CD8-positive, alpha-beta memory T cell (primary cell): ENCODE measurements at regions not wholly inside any gene's neighbourhood (a gene's known extent, or its start where the extent isn't known, plus 50 kb on each side); places are given as distances from the start of the nearest gene placed in this dataset.

Experiments used
- CTCF ChIA-PET: fragments of 350-600 bp; sonication (Branson Sonifier 250); formaldehyde crosslinking; loops from one replicate; lab custom pipeline; 2021; ENCODE audit warnings: antibody characterized with exemption; lab: Charles Lee
- POLR2A ChIA-PET: fragments of 350-600 bp; sonication (Branson Sonifier 250); formaldehyde crosslinking; loops from one replicate; lab custom pipeline; 2021; ENCODE audit warnings: antibody characterized with exemption; lab: Charles Lee
- DNase-seq, 5 donors: peaks; one replicate each; pipeline versions ENCODE4 v3.0.0 to v3.0.0-alpha.2; 2020 to 2022; ENCODE audit warnings: mixed read lengths in 1 of 5
- H3K27ac ChIP-seq: one replicate; pipeline ENCODE4 v1.7.0; 2013; ENCODE audit warnings: low read depth, mild to moderate bottlenecking, low read length, moderate library complexity
- H3K27me3 ChIP-seq: 2 replicates; pipeline ENCODE4 v1.7.0; 2013; ENCODE audit warnings: low read length, mild to moderate bottlenecking; ENCODE audit not compliant: insufficient read depth, poor library complexity, severe bottlenecking
- H3K36me3 ChIP-seq: 2 replicates; pipeline ENCODE4 v1.7.0; 2013; ENCODE audit warnings: mild to moderate bottlenecking, low read length, moderate library complexity; ENCODE audit not compliant: insufficient read depth
- H3K4me1 ChIP-seq: 2 replicates; pipeline ENCODE4 v1.7.0; 2013; ENCODE audit warnings: mild to moderate bottlenecking, low read length, moderate library complexity; ENCODE audit not compliant: insufficient read depth
- H3K4me3 ChIP-seq: 2 replicates; pipeline ENCODE4 v1.7.0; 2013; ENCODE audit warnings: mild to moderate bottlenecking, low read length
- H3K9me3 ChIP-seq: 2 replicates; pipeline ENCODE4 v1.7.0; 2013; ENCODE audit warnings: mild to moderate bottlenecking, low read length
- H3K27ac Mint-ChIP-seq, 8 donors: one replicate each; pipeline ENCODE4 v1.8.0; 2020 to 2021; ENCODE audit warnings: mixed read lengths in 8 of 8, mild to moderate bottlenecking in 6 of 8, inconsistent platforms in 3 of 8, moderate library complexity in 3 of 8
- H3K27me3 Mint-ChIP-seq, 2 donors: one replicate each; pipeline ENCODE4 v1.8.0; 2020 to 2021; ENCODE audit warnings: mixed read lengths in 2 of 2, mild to moderate bottlenecking in 1 of 2, moderate library complexity in 1 of 2
- H3K36me3 Mint-ChIP-seq, 3 donors: one replicate each; pipeline ENCODE4 v1.8.0; 2020 to 2021; ENCODE audit warnings: mixed read lengths in 3 of 3, inconsistent platforms in 1 of 3, mild to moderate bottlenecking in 1 of 3
- H3K4me1 Mint-ChIP-seq, 3 donors: one replicate each; pipeline ENCODE4 v1.8.0; 2020 to 2021; ENCODE audit warnings: mixed read lengths in 3 of 3, inconsistent platforms in 1 of 3, mild to moderate bottlenecking in 1 of 3
- H3K4me3 Mint-ChIP-seq, 7 donors: one replicate each; pipeline ENCODE4 v1.8.0; 2020 to 2021; ENCODE audit warnings: mixed read lengths in 7 of 7, mild to moderate bottlenecking in 6 of 7, moderate library complexity in 4 of 7, inconsistent platforms in 2 of 7
- H3K9me3 Mint-ChIP-seq, 5 donors: one replicate each; pipeline ENCODE4 v1.8.0; 2020 to 2022; ENCODE audit warnings: mixed read lengths in 5 of 5, mild to moderate bottlenecking in 3 of 5, moderate library complexity in 2 of 5, inconsistent platforms in 1 of 5

GRCh38 chr18:78563110-78563509 lies 416.5 kb upstream of the SALL3 start:
- no peaks in the 10 kb centered on the region for H3K4me1 Mint-ChIP-seq
- H3K27me3 Mint-ChIP-seq = peaks cover 5 to 6% of the 10 kb centered on the region in 2 donors
- H3K9me3 ChIP-seq = no peaks in the 10 kb centered on the region
- no peaks in the 10 kb centered on the region for H3K36me3 ChIP-seq
- H3K27ac Mint-ChIP-seq = no peak overlapping the region
- no peaks in the 10 kb centered on the region for H3K36me3 Mint-ChIP-seq
- no peaks in the 10 kb centered on the region for H3K4me1 ChIP-seq
- peaks cover 0 to 11% (median 6%) of the 10 kb centered on the region in 5 donors for H3K9me3 Mint-ChIP-seq
- H3K27me3 ChIP-seq = no peaks in the 10 kb centered on the region
- POLR2A ChIA-PET = no interaction called here
- DNase-seq = no peak
- no peak overlapping the region for H3K4me3 ChIP-seq
- H3K4me3 Mint-ChIP-seq = no peak overlapping the region
- CTCF ChIA-PET = no interaction called here
- no peak overlapping the region for H3K27ac ChIP-seq

GRCh38 chr18:78564030-78564429 lies 415.6 kb upstream of the SALL3 start:
- H3K4me3 ChIP-seq = no peak overlapping the region
- Mint-ChIP-seq H3K27me3 (peaks cover 3 to 6% of the 10 kb centered on the region in 2 donors), H3K27ac (no peak overlapping the region), H3K9me3 (peaks cover 5 to 10% (median 9%) of the 10 kb centered on the region in 5 donors), H3K4me1 (no peaks in the 10 kb centered on the region), H3K4me3 (no peak overlapping the region), H3K36me3 (no peaks in the 10 kb centered on the region)
- no peak overlapping the region for H3K27ac ChIP-seq
- H3K36me3 ChIP-seq = no peaks in the 10 kb centered on the region
- no peaks in the 10 kb centered on the region for H3K9me3 ChIP-seq
- DNase-seq = no peak
- H3K4me1 ChIP-seq = no peaks in the 10 kb centered on the region
- ChIA-PET CTCF (no interaction called here), POLR2A (no interaction called here)
- H3K27me3 ChIP-seq = no peaks in the 10 kb centered on the region

GRCh38 chr18:78564518-78564917 lies 415.1 kb upstream of the SALL3 start:
- Mint-ChIP-seq H3K27me3 (peaks cover 3 to 6% of the 10 kb centered on the region in 2 donors), H3K4me3 (no peak overlapping the region), H3K27ac (no peak overlapping the region), H3K4me1 (no peaks in the 10 kb centered on the region), H3K36me3 (no peaks in the 10 kb centered on the region), H3K9me3 (peaks cover 5 to 12% (median 10%) of the 10 kb centered on the region in 5 donors)
- DNase-seq = no peak
- Histone ChIP-seq H3K9me3 (no peaks in the 10 kb centered on the region), H3K4me3 (no peak overlapping the region), H3K27me3 (no peaks in the 10 kb centered on the region), H3K27ac (no peak overlapping the region), H3K36me3 (no peaks in the 10 kb centered on the region), H3K4me1 (no peaks in the 10 kb centered on the region)
- POLR2A ChIA-PET = no interaction called here
- CTCF ChIA-PET = no interaction called here

- Histone ChIP-seq H3K9me3 (no peaks in the 10 kb centered on the region), H3K4me3 (no peak overlapping the region), H3K4me1 (no peaks in the 10 kb centered on the region), H3K27me3 (no peaks in the 10 kb centered on the region), H3K27ac (no peak overlapping the region), H3K36me3 (no peaks in the 10 kb centered on the region)
- CTCF ChIA-PET = no interaction called here
- POLR2A ChIA-PET = no interaction called here
- Mint-ChIP-seq H3K27me3 (peaks cover 3 to 6% of the 10 kb centered on the region in 2 donors), H3K27ac (peak overlapping the region in 1 of 8 donors; percentile 51), H3K4me1 (no peaks in the 10 kb centered on the region), H3K4me3 (no peak overlapping the region), H3K36me3 (no peaks in the 10 kb centered on the region), H3K9me3 (peaks cover 6 to 18% (median 11%) of the 10 kb centered on the region in 5 donors)
- no peak for DNase-seq
Observed at GRCh38 chr18:78565240-78565639, 414.4 kb upstream of the SALL3 start.

- DNase-seq = no peak
- Histone ChIP-seq H3K9me3 (no peaks in the 10 kb centered on the region), H3K27me3 (no peaks in the 10 kb centered on the region), H3K27ac (no peak overlapping the region), H3K36me3 (no peaks in the 10 kb centered on the region), H3K4me3 (no peak overlapping the region), H3K4me1 (no peaks in the 10 kb centered on the region)
- H3K4me1 Mint-ChIP-seq = no peaks in the 10 kb centered on the region
- H3K36me3 Mint-ChIP-seq = no peaks in the 10 kb centered on the region
- peaks cover under 1 to 6% of the 10 kb centered on the region in 2 donors for H3K27me3 Mint-ChIP-seq
- peaks cover 6 to 18% (median 12%) of the 10 kb centered on the region in 5 donors for H3K9me3 Mint-ChIP-seq
- H3K27ac Mint-ChIP-seq = no peak overlapping the region
- POLR2A ChIA-PET = no interaction called here
- H3K4me3 Mint-ChIP-seq = no peak overlapping the region
- CTCF ChIA-PET = no interaction called here
Observed at GRCh38 chr18:78566065-78566464, 413.6 kb upstream of the SALL3 start.

GRCh38 chr18:78566720-78567119 lies 412.9 kb upstream of the SALL3 start:
- no peaks in the 10 kb centered on the region for H3K36me3 ChIP-seq
- no peak overlapping the region for H3K27ac Mint-ChIP-seq
- no peak overlapping the region for H3K27ac ChIP-seq
- no peak overlapping the region for H3K4me3 Mint-ChIP-seq
- peaks cover 6 to 22% (median 13%) of the 10 kb centered on the region in 5 donors for H3K9me3 Mint-ChIP-seq
- H3K9me3 ChIP-seq = no peaks in the 10 kb centered on the region
- H3K27me3 ChIP-seq = no peaks in the 10 kb centered on the region
- peaks cover 0 to 6% of the 10 kb centered on the region in 2 donors for H3K27me3 Mint-ChIP-seq
- H3K4me1 Mint-ChIP-seq = no peaks in the 10 kb centered on the region
- ChIA-PET CTCF (no interaction called here), POLR2A (no interaction called here)
- DNase-seq = no peak
- no peaks in the 10 kb centered on the region for H3K4me1 ChIP-seq
- H3K36me3 Mint-ChIP-seq = no peaks in the 10 kb centered on the region
- no peak overlapping the region for H3K4me3 ChIP-seq

GRCh38 chr18:78571063-78571785 lies 408.4 kb upstream of the SALL3 start:
- Mint-ChIP-seq H3K27me3 (no peaks in the 10 kb centered on the region), H3K36me3 (no peaks in the 10 kb centered on the region), H3K4me1 (no peaks in the 10 kb centered on the region), H3K27ac (no peak overlapping the region), H3K4me3 (no peak overlapping the region), H3K9me3 (peaks cover 21 to 36% (median 26%) of the 10 kb centered on the region in 5 donors)
- no peaks in the 10 kb centered on the region for H3K9me3 ChIP-seq
- H3K4me1 ChIP-seq = no peaks in the 10 kb centered on the region
- POLR2A ChIA-PET = no interaction called here
- H3K27me3 ChIP-seq = no peaks in the 10 kb centered on the region
- no peak overlapping the region for H3K4me3 ChIP-seq
- CTCF ChIA-PET = no interaction called here
- no peak overlapping the region for H3K27ac ChIP-seq
- H3K36me3 ChIP-seq = no peaks in the 10 kb centered on the region
- DNase-seq = no peak

GRCh38 chr18:78571831-78572347 lies 407.7 kb upstream of the SALL3 start:
- Histone ChIP-seq H3K36me3 (no peaks in the 10 kb centered on the region), H3K4me1 (no peaks in the 10 kb centered on the region), H3K9me3 (no peaks in the 10 kb centered on the region), H3K27me3 (no peaks in the 10 kb centered on the region), H3K4me3 (no peak overlapping the region), H3K27ac (no peak overlapping the region)
- no peak for DNase-seq
- H3K27ac Mint-ChIP-seq = no peak overlapping the region
- no peaks in the 10 kb centered on the region for H3K4me1 Mint-ChIP-seq
- ChIA-PET CTCF (no interaction called here), POLR2A (no interaction called here)
- no peaks in the 10 kb centered on the region for H3K36me3 Mint-ChIP-seq
- H3K27me3 Mint-ChIP-seq = no peaks in the 10 kb centered on the region
- peaks cover 23 to 36% (median 26%) of the 10 kb centered on the region in 5 donors for H3K9me3 Mint-ChIP-seq
- no peak overlapping the region for H3K4me3 Mint-ChIP-seq
